HG03103 (cell line): ENCODE measurements at regions not wholly inside any gene's neighbourhood (a gene's known extent, or its start where the extent isn't known, plus 50 kb on each side); places are given as distances from the start of the nearest gene placed in this dataset.

Experiments
- ATAC-seq: cut with Tn5 transposase; IDR thresholded peaks from one replicate; pipeline ENCODE4 v1.9.1; 2021; ENCODE audit warnings: low read depth; ENCODE audit not compliant: unreplicated experiment

- no peak for ATAC-seq
Observed at GRCh38 chr7:52289247-52289646, 746.2 kb upstream of the POM121L12 start.

GRCh38 chr7:52287698-52288097, 747.7 kb upstream of the POM121L12 start:
- no peak for ATAC-seq

- no peak for ATAC-seq
Observed at GRCh38 chr7:52285689-52286088, 749.7 kb upstream of the POM121L12 start.

- ATAC-seq = no peak
Observed at GRCh38 chr7:52283335-52283734, 752.1 kb upstream of the POM121L12 start.

GRCh38 chr7:52273685-52274610, 761.5 kb upstream of the POM121L12 start:
- ATAC-seq = no peak

GRCh38 chr7:52271703-52272102, 763.7 kb upstream of the POM121L12 start:
- no peak for ATAC-seq

GRCh38 chr7:52270301-52270700, 765.1 kb upstream of the POM121L12 start:
- no peak for ATAC-seq

- no peak for ATAC-seq
Observed at GRCh38 chr7:52269669-52270068, 765.8 kb upstream of the POM121L12 start.

GRCh38 chr7:52261057-52261456, 774.4 kb upstream of the POM121L12 start:
- ATAC-seq = no peak

- no peak for ATAC-seq
Observed at GRCh38 chr7:52260046-52260665, 775.3 kb upstream of the POM121L12 start.

GRCh38 chr7:52257890-52258289, 777.5 kb upstream of the POM121L12 start:
- no peak for ATAC-seq

GRCh38 chr7:52254396-52255010, 780.9 kb upstream of the POM121L12 start:
- no peak for ATAC-seq

- no peak for ATAC-seq
Observed at GRCh38 chr7:52253953-52254352, 781.5 kb upstream of the POM121L12 start.

- no peak for ATAC-seq
Observed at GRCh38 chr7:52249741-52250140, 785.7 kb upstream of the POM121L12 start.

GRCh38 chr7:52247518-52247917, 787.9 kb upstream of the POM121L12 start:
- ATAC-seq = no peak

GRCh38 chr7:52243685-52244084, 791.7 kb upstream of the POM121L12 start:
- no peak for ATAC-seq

- ATAC-seq = no peak
Observed at GRCh38 chr7:52233248-52233647, 802.2 kb upstream of the POM121L12 start.

GRCh38 chr7:52211930-52212329, 823.5 kb upstream of the POM121L12 start:
- ATAC-seq = no peak

- no peak for ATAC-seq
Observed at GRCh38 chr7:52209614-52210013, 825.8 kb upstream of the POM121L12 start.

- no peak for ATAC-seq
Observed at GRCh38 chr7:52197221-52197620, 838.2 kb upstream of the POM121L12 start.

- no peak for ATAC-seq
Observed at GRCh38 chr7:52195664-52196063, 839.8 kb upstream of the POM121L12 start.
